ENCODE measurements at regions not wholly inside any gene's neighbourhood (a gene's known extent, or its start where the extent isn't known, plus 50 kb on each side); places are given as distances from the start of the nearest gene placed in this dataset.
A peak's percentile ranks its signal among the peaks of the same experiment; 100 is the strongest.

- Mint-ChIP-seq H3K9me3 (peaks cover 4% of the 10 kb centered on the region), H3K27me3 (ENCODE audit: low read depth) (peaks cover 48% of the 10 kb centered on the region), H3K27ac (ENCODE audit: unreplicated experiment) (peak overlapping the region; percentile 84), H3K4me3 (no peak overlapping the region), H3K36me3 (ENCODE audit: low read depth) (peaks cover 4% of the 10 kb centered on the region), H3K4me1 (peaks cover 31% of the 10 kb centered on the region)
- TF ChIP-seq, protein P1, sequence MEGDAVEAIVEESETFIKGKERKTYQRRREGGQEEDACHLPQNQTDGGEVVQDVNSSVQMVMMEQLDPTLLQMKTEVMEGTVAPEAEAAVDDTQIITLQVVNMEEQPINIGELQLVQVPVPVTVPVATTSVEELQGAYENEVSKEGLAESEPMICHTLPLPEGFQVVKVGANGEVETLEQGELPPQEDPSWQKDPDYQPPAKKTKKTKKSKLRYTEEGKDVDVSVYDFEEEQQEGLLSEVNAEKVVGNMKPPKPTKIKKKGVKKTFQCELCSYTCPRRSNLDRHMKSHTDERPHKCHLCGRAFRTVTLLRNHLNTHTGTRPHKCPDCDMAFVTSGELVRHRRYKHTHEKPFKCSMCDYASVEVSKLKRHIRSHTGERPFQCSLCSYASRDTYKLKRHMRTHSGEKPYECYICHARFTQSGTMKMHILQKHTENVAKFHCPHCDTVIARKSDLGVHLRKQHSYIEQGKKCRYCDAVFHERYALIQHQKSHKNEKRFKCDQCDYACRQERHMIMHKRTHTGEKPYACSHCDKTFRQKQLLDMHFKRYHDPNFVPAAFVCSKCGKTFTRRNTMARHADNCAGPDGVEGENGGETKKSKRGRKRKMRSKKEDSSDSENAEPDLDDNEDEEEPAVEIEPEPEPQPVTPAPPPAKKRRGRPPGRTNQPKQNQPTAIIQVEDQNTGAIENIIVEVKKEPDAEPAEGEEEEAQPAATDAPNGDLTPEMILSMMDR (conservative IDR thresholded peaks at IDR 0.05) = no peak
- no peak for DNase-seq (ENCODE audit: low read depth, low spot score)
Measured at GRCh38 chr10:120981601-120982391, 130.6 kb downstream of the WDR11 start.

- TF ChIP-seq, protein P1 (conservative IDR thresholded peaks at IDR 0.05) = no peak
- no peak overlapping the region for H3K4me3 Mint-ChIP-seq
- DNase-seq (ENCODE audit: low read depth, low spot score) = no peak
- peaks cover 31% of the 10 kb centered on the region for H3K4me1 Mint-ChIP-seq
- no peak overlapping the region for H3K27ac Mint-ChIP-seq (ENCODE audit: unreplicated experiment)
- H3K36me3 Mint-ChIP-seq (ENCODE audit: low read depth) = peaks cover 1% of the 10 kb centered on the region
- H3K27me3 Mint-ChIP-seq (ENCODE audit: low read depth) = peaks cover 45% of the 10 kb centered on the region
- H3K9me3 Mint-ChIP-seq = peaks cover 9% of the 10 kb centered on the region
Measured at GRCh38 chr10:120982507-120982906, 131.3 kb downstream of the WDR11 start.

DNA sequence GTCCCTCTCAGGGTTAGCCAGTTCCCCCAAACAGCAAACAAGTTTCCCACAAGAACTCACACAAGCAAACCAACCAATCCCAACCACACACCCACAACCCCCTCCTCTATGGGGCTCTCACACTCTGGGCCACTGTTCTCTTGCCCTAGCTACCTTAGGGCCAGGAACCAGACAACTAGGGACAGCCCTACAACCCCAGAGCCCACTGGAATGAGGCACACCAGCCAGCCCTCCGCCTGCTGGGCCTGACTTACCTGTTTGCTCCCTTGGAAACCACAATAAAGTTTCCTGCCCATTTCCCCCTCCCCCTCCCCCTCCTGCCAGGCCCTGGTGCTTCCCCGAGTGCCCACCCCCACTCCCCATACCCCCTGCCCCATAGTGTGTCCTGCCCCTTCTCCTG, 132.6 kb downstream of the WDR11 start:
- no peak for DNase-seq (ENCODE audit: low read depth, low spot score)
- H3K4me1 Mint-ChIP-seq = peaks cover 27% of the 10 kb centered on the region
- no peak overlapping the region for H3K27ac Mint-ChIP-seq (ENCODE audit: unreplicated experiment)
- H3K4me3 Mint-ChIP-seq = no peak overlapping the region
- H3K36me3 Mint-ChIP-seq (ENCODE audit: low read depth) = peaks cover 2% of the 10 kb centered on the region
- H3K27me3 Mint-ChIP-seq (ENCODE audit: low read depth) = peaks cover 34% of the 10 kb centered on the region
- TF ChIP-seq, protein P1 (conservative IDR thresholded peaks at IDR 0.05) = no peak
- H3K9me3 Mint-ChIP-seq = peaks cover 16% of the 10 kb centered on the region

DNA sequence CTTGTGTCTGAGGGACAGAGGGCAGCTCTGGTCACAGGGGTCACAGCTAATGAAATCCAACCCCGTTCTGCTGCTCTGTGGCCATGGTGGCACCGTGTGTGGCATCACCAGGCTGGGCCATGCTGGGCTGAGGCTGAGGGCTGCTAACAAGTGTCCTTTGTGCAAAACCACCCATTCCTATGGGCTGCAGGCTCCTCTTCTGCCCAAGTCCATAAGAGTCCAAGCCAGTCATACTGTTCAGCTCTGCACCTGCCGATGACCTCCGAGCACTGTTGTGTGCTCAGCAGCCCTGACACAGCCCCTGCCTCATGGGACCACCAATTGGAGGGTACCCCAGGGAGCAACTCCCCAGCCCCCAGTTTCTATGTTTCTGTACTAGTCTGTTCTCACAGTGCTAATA, 133.1 kb downstream of the WDR11 start:
- TF ChIP-seq, protein P1 (conservative IDR thresholded peaks at IDR 0.05) = no peak
- peaks cover 22% of the 10 kb centered on the region for H3K4me1 Mint-ChIP-seq
- peaks cover 28% of the 10 kb centered on the region for H3K27me3 Mint-ChIP-seq (ENCODE audit: low read depth)
- H3K27ac Mint-ChIP-seq (ENCODE audit: unreplicated experiment) = no peak overlapping the region
- H3K9me3 Mint-ChIP-seq = peaks cover 19% of the 10 kb centered on the region
- H3K4me3 Mint-ChIP-seq = no peak overlapping the region
- peaks cover 4% of the 10 kb centered on the region for H3K36me3 Mint-ChIP-seq (ENCODE audit: low read depth)
- no peak for DNase-seq (ENCODE audit: low read depth, low spot score)

GRCh38 chr10:120987359-120987758, 136.2 kb downstream of the WDR11 start:
- no peak overlapping the region for H3K27ac Mint-ChIP-seq (ENCODE audit: unreplicated experiment)
- H3K36me3 Mint-ChIP-seq (ENCODE audit: low read depth) = peaks cover 15% of the 10 kb centered on the region
- peaks cover 3% of the 10 kb centered on the region for H3K27me3 Mint-ChIP-seq (ENCODE audit: low read depth)
- peaks cover 29% of the 10 kb centered on the region for H3K9me3 Mint-ChIP-seq
- TF ChIP-seq, protein P1 (conservative IDR thresholded peaks at IDR 0.05) = no peak
- peaks cover 4% of the 10 kb centered on the region for H3K4me1 Mint-ChIP-seq
- no peak overlapping the region for H3K4me3 Mint-ChIP-seq
- no peak for DNase-seq (ENCODE audit: low read depth, low spot score)
